ENCODE measurements at regions not wholly inside any gene's neighbourhood (a gene's known extent, or its start where the extent isn't known, plus 50 kb on each side); places are given as distances from the start of the nearest gene placed in this dataset.

DNA sequence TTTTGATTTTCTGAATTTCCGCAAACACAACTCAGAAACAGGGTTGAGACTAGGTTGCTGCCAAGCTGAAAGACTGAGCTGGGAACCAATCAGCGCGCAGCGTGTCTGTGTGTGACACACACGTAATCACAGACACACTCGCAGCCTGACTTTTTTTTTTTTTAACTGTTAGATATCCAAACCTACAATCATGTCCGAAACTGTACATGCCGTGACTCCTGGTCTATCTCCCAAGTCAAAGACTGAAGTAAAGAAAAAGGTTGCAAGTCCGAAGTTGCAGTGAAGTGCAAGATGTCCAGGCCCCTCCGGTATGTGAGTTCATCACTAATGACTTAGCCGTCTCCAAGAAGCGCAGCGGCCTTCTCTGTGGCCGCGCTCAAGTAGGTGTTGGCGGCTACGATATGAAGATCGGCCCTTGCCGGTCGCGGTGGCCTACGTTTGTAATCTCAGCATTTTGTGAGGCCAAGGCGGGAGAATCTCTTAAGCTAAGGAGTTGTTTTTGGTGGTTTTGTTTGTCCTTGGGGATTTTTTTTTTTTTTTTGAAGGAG, 108.2 kb downstream of the HFE start:
- Mint-ChIP-seq H3K4me3 (ENCODE audit: unreplicated experiment) (peak overlapping the region; percentile 83), H3K36me3 (ENCODE audit: low read depth) (no peaks in the 10 kb centered on the region), H3K27ac (ENCODE audit: unreplicated experiment) (peak overlapping the region; percentile 96), H3K27me3 (ENCODE audit: low read depth) (no peaks in the 10 kb centered on the region), H3K9me3 (ENCODE audit: low read depth) (no peaks in the 10 kb centered on the region), H3K4me1 (ENCODE audit: low read depth) (peaks cover 48% of the 10 kb centered on the region)
- TF ChIP-seq, protein P1, sequence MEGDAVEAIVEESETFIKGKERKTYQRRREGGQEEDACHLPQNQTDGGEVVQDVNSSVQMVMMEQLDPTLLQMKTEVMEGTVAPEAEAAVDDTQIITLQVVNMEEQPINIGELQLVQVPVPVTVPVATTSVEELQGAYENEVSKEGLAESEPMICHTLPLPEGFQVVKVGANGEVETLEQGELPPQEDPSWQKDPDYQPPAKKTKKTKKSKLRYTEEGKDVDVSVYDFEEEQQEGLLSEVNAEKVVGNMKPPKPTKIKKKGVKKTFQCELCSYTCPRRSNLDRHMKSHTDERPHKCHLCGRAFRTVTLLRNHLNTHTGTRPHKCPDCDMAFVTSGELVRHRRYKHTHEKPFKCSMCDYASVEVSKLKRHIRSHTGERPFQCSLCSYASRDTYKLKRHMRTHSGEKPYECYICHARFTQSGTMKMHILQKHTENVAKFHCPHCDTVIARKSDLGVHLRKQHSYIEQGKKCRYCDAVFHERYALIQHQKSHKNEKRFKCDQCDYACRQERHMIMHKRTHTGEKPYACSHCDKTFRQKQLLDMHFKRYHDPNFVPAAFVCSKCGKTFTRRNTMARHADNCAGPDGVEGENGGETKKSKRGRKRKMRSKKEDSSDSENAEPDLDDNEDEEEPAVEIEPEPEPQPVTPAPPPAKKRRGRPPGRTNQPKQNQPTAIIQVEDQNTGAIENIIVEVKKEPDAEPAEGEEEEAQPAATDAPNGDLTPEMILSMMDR (IDR thresholded peaks at IDR 0.05), result no peak
- DNase-seq (ENCODE audit: low spot score), result no peak

DNA sequence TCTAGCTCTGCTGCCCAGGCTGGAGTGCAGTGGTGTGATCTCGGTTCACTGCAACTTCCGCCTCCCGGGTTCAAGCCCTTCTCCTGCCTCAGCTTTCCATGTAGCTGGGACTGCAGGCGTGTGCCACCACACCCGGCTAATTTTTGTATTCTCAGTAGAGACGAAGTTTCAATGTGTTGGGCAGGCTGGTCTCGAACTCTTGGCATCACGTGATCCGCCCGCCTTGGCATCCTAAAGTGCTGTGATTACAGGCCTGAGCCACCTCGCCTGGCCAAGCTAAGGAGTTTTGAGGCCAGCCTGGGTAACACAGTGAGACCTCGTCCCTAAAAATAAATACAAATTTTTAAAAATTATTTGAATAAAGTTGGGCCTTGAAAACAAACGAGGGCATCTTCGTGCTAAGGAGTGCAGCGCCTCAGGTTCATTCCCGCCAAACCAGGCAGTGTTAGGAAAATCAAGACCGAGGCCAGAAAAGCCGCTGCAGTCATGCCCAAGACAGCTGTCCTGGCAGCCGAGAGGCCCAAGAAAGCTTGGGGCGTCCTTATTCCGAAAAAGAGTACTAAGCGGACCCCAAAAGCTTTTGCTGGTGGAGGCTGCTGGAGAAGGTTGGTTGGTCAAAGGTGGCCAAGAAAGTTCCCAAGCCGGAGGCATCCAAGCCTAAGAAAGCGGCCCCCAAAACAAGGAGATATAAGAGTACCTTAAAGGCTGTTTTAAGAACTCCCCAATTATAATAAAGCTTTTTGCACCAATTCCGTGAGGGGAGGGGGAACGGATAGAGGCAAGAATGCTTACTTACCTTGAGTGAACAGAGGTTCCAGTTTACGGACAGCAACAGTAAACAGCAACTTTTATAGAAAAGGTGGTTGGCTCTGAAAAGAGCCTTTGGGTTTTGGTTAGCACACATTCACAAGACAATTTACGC, 109.0 kb downstream of the HFE start:
- Mint-ChIP-seq H3K9me3 (ENCODE audit: low read depth) (no peaks in the 10 kb centered on the region), H3K36me3 (ENCODE audit: low read depth) (no peaks in the 10 kb centered on the region), H3K4me1 (ENCODE audit: low read depth) (peaks cover 48% of the 10 kb centered on the region), H3K27ac (ENCODE audit: unreplicated experiment) (peak overlapping the region; percentile 96), H3K27me3 (ENCODE audit: low read depth) (no peaks in the 10 kb centered on the region), H3K4me3 (ENCODE audit: unreplicated experiment) (peak overlapping the region; percentile 83)
- DNase-seq (ENCODE audit: low spot score), result no peak
- TF ChIP-seq, protein P1 (IDR thresholded peaks at IDR 0.05), result no peak

DNA sequence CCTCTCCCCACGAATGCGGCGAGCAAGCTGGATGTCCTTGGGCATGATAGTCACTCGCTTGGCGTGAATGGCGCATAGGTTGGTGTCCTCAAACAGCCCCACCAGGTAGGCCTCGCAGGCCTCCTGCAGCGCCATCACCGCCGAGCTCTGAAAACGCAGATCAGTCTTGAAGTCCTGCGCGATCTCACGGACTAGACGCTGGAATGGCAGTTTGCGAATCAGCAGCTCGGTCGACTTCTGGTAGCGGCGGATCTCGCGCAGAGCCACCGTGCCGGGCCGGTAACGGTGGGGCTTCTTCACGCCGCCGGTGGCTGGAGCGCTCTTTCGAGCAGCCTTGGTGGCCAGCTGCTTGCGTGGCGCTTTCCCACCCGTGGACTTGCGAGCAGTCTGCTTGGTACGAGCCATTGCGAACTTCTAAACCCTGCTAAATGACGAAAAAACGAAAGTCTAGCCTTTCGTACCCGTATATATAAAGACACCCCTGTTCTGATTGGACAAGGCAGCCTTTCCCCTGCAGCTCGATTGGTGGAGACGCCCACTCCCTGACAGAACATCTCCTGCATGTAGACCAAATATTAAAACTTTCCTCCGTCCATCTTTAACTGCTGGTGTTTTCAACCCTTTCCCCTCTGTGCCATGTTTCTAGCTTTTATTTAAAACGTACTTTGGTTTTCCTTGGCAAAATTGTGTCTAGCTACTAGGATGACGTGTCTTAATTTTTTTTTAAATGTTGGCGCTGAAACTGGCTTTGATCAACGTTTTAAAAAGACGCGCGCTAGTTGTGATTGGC, 109.8 kb downstream of the HFE start:
- TF ChIP-seq, protein P1 (IDR thresholded peaks at IDR 0.05), result peak; percentile 30
- DNase-seq (ENCODE audit: low spot score), result no peak
- no peaks in the 10 kb centered on the region for H3K27me3 Mint-ChIP-seq (ENCODE audit: low read depth)
- peaks cover 48% of the 10 kb centered on the region for H3K4me1 Mint-ChIP-seq (ENCODE audit: low read depth)
- H3K9me3 Mint-ChIP-seq (ENCODE audit: low read depth), result no peaks in the 10 kb centered on the region
- H3K4me3 Mint-ChIP-seq (ENCODE audit: unreplicated experiment), result peak overlapping the region; percentile 83
- peak overlapping the region; percentile 96 for H3K27ac Mint-ChIP-seq (ENCODE audit: unreplicated experiment)
- H3K36me3 Mint-ChIP-seq (ENCODE audit: low read depth), result no peaks in the 10 kb centered on the region

- peak overlapping the region; percentile 96 for H3K27ac Mint-ChIP-seq (ENCODE audit: unreplicated experiment)
- H3K27me3 Mint-ChIP-seq (ENCODE audit: low read depth), result no peaks in the 10 kb centered on the region
- H3K4me3 Mint-ChIP-seq (ENCODE audit: unreplicated experiment), result peak overlapping the region; percentile 83
- DNase-seq (ENCODE audit: low spot score), result no peak
- peaks cover 48% of the 10 kb centered on the region for H3K4me1 Mint-ChIP-seq (ENCODE audit: low read depth)
- no peaks in the 10 kb centered on the region for H3K9me3 Mint-ChIP-seq (ENCODE audit: low read depth)
- H3K36me3 Mint-ChIP-seq (ENCODE audit: low read depth), result no peaks in the 10 kb centered on the region
- TF ChIP-seq, protein P1 (IDR thresholded peaks at IDR 0.05), result no peak
Observed at GRCh38 chr6:26197636-26197932, 110.4 kb downstream of the HFE start.
